Mesenchymal stem cell (in vitro differentiated cells and primary cell): ENCODE measurements at regions not wholly inside any gene's neighbourhood (a gene's known extent, or its start where the extent isn't known, plus 50 kb on each side); places are given as distances from the start of the nearest gene placed in this dataset.

ENCODE experiments used
- DNase-seq: peaks from one replicate; pipeline ENCODE4 v3.0.0-alpha.2; 2013
- H2AFZ ChIP-seq: one replicate; pipeline ENCODE4 v1.6.1; 2013; ENCODE audit warnings: low read depth, mild to moderate bottlenecking, control low read depth, inconsistent platforms, low read length, moderate library complexity
- H2AK5ac ChIP-seq: 2 replicates; pipeline ENCODE4 v1.6.1; 2013; ENCODE audit warnings: low read length, moderate library complexity, mild to moderate bottlenecking, inconsistent platforms; ENCODE audit not compliant: severe bottlenecking
- H2BK120ac ChIP-seq: one replicate; pipeline ENCODE4 v1.6.1; 2013; ENCODE audit warnings: low read depth, mild to moderate bottlenecking, inconsistent platforms, low read length, moderate library complexity
- H2BK12ac ChIP-seq, 2 experiments: one replicate each; pipeline ENCODE4 v1.6.1; 2013; ENCODE audit warnings: inconsistent platforms in 2 of 2, low read length in 2 of 2, mild to moderate bottlenecking in 2 of 2, moderate library complexity in 2 of 2, control low read depth in 1 of 2
- H2BK15ac ChIP-seq: one replicate; pipeline ENCODE4 v1.6.1; 2013; ENCODE audit warnings: mild to moderate bottlenecking, low read depth, inconsistent platforms; ENCODE audit not compliant: poor library complexity, severe bottlenecking
- H2BK5ac ChIP-seq: 2 replicates; pipeline ENCODE4 v1.6.1; 2013; ENCODE audit warnings: low read depth, mild to moderate bottlenecking, low read length, control low read depth, inconsistent platforms; ENCODE audit not compliant: poor library complexity, severe bottlenecking
- H3K14ac ChIP-seq, 2 experiments: one replicate each; pipeline ENCODE4 v1.6.1; 2013; ENCODE audit warnings: inconsistent platforms in 2 of 2, low read length in 2 of 2, control low read depth in 1 of 2, mild to moderate bottlenecking in 1 of 2, moderate library complexity in 1 of 2
- H3K18ac ChIP-seq, 2 experiments: one replicate each; pipeline ENCODE4 v1.6.1; 2013; ENCODE audit warnings: inconsistent platforms in 2 of 2, low read length in 2 of 2, control low read depth in 1 of 2, low read depth in 1 of 2, mild to moderate bottlenecking in 1 of 2
- H3K23ac ChIP-seq, 2 experiments: one replicate each; pipeline ENCODE4 v1.6.1; 2013; ENCODE audit warnings: inconsistent platforms in 2 of 2, low read length in 2 of 2, mild to moderate bottlenecking in 2 of 2, moderate library complexity in 2 of 2, control low read depth in 1 of 2
- H3K27ac ChIP-seq: 2 replicates; pipeline ENCODE4 v1.5.1; 2013; ENCODE audit warnings: mild to moderate bottlenecking, moderate library complexity, low read length, control low read depth, inconsistent platforms; ENCODE audit not compliant: poor library complexity, severe bottlenecking
- H3K27me3 ChIP-seq, 2 experiments: 2 replicates each; pipeline versions ENCODE4 v1.6.1 to v1.7.0; 2013; ENCODE audit warnings: low read length in 2 of 2, mild to moderate bottlenecking in 2 of 2, moderate library complexity in 2 of 2, control low read depth in 1 of 2, inconsistent platforms in 1 of 2; ENCODE audit not compliant: control insufficient read depth in 1 of 2, insufficient read depth in 1 of 2
- H3K36me3 ChIP-seq, 2 experiments: 2 replicates each; pipeline versions ENCODE4 v1.6.1 to v1.7.0; 2013; ENCODE audit warnings: low read length in 2 of 2, control low read depth in 1 of 2, inconsistent platforms in 1 of 2, low read depth in 1 of 2, mild to moderate bottlenecking in 1 of 2; ENCODE audit not compliant: insufficient read depth in 2 of 2, control insufficient read depth in 1 of 2
- H3K4ac ChIP-seq, 2 experiments: one replicate each; pipeline ENCODE4 v1.6.1; 2013; ENCODE audit warnings: inconsistent platforms in 2 of 2, low read length in 2 of 2, mild to moderate bottlenecking in 2 of 2, moderate library complexity in 2 of 2, control low read depth in 1 of 2, low read depth in 1 of 2
- H3K4me1 ChIP-seq: 2 replicates; pipeline ENCODE4 v1.6.1; 2013; ENCODE audit warnings: low read depth, low read length, control low read depth; ENCODE audit not compliant: control insufficient read depth, insufficient read depth
- H3K4me2 ChIP-seq: 2 replicates; pipeline ENCODE4 v1.6.1; 2013; ENCODE audit warnings: low read length, mild to moderate bottlenecking, inconsistent platforms; ENCODE audit not compliant: poor library complexity, severe bottlenecking
- H3K4me3 ChIP-seq, 2 experiments: 2 replicates each; pipeline versions ENCODE4 v1.5.1 to v1.7.0; 2013; ENCODE audit warnings: low read length in 2 of 2, mild to moderate bottlenecking in 2 of 2, control low read depth in 1 of 2, low read depth in 1 of 2; ENCODE audit not compliant: insufficient read depth in 1 of 2
- H3K79me1 ChIP-seq: replicated peaks from 2 replicates; pipeline ENCODE4 v1.6.1; 2013; ENCODE audit warnings: mild to moderate bottlenecking, control low read depth, low read length, inconsistent platforms; ENCODE audit not compliant: poor library complexity, severe bottlenecking
- H3K9ac ChIP-seq: 2 replicates; pipeline ENCODE4 v1.7.0; 2013; ENCODE audit warnings: mild to moderate bottlenecking, low read length, moderate library complexity
- H3K9me3 ChIP-seq: 2 replicates; pipeline ENCODE4 v1.7.0; 2013; ENCODE audit warnings: mild to moderate bottlenecking, low read length; ENCODE audit not compliant: control insufficient read depth
- H4K8ac ChIP-seq: one replicate; pipeline ENCODE4 v1.6.1; 2013; ENCODE audit warnings: inconsistent platforms, mild to moderate bottlenecking, low read length, moderate library complexity
- H4K91ac ChIP-seq: one replicate; pipeline ENCODE4 v1.6.1; 2013; ENCODE audit warnings: mild to moderate bottlenecking, low read length, inconsistent platforms
- WGBS: methylation state at CpG from one replicate; pipeline ENCODE4 v1.1.7; 2013; ENCODE audit warnings: mixed read lengths; 5-methylcytosine and 5-hydroxymethylcytosine counted together

GRCh38 chr17:70763018-70763417 lies 593.7 kb downstream of the KCNJ2 start:
- no peaks in the 10 kb centered on the region for H3K36me3 ChIP-seq
- H3K18ac ChIP-seq: no peak overlapping the region
- no peak overlapping the region for H2BK15ac ChIP-seq
- no peak for DNase-seq
- no peak overlapping the region for H3K23ac ChIP-seq
- H2BK5ac ChIP-seq: no peak overlapping the region
- no peak overlapping the region for H4K91ac ChIP-seq
- no peak overlapping the region for H3K27ac ChIP-seq
- H3K27me3 ChIP-seq: no peaks in the 10 kb centered on the region
- no peak overlapping the region for H3K4me2 ChIP-seq
- no peaks in the 10 kb centered on the region for H3K9me3 ChIP-seq
- H2BK12ac ChIP-seq: no peak overlapping the region
- no peak overlapping the region for H3K4me3 ChIP-seq
- H3K79me1 ChIP-seq: no peaks in the 10 kb centered on the region
- H3K4me1 ChIP-seq: no peaks in the 10 kb centered on the region
- H2BK120ac ChIP-seq: no peak overlapping the region
- no peak overlapping the region for H4K8ac ChIP-seq
- H3K9ac ChIP-seq: no peak overlapping the region
- no peak overlapping the region for H3K4ac ChIP-seq
- H2AFZ ChIP-seq: no peak overlapping the region
- 92% methylated on average over 3 of the region's 3 CpGs for WGBS
- H2AK5ac ChIP-seq: no peak overlapping the region
- H3K14ac ChIP-seq: no peak overlapping the region

GRCh38 chr17:70767102-70767701 lies 597.9 kb downstream of the KCNJ2 start:
- H3K14ac ChIP-seq: no peak overlapping the region
- no peaks in the 10 kb centered on the region for H3K27me3 ChIP-seq
- H3K36me3 ChIP-seq: no peaks in the 10 kb centered on the region
- H3K4me1 ChIP-seq: peaks cover 2% of the 10 kb centered on the region
- whole genome bisulfite sequencing: 100% methylated on average over 1 of the region's 2 CpGs
- peak overlapping the region; percentile 40 for H3K9ac ChIP-seq
- DNase-seq: peak; percentile 47
- H3K79me1 ChIP-seq: no peaks in the 10 kb centered on the region
- H3K4me2 ChIP-seq: no peak overlapping the region
- H3K18ac ChIP-seq: no peak overlapping the region
- no peak overlapping the region for H2AK5ac ChIP-seq
- H2BK120ac ChIP-seq: no peak overlapping the region
- H2BK5ac ChIP-seq: no peak overlapping the region
- H3K4ac ChIP-seq: no peak overlapping the region
- no peak overlapping the region for H4K8ac ChIP-seq
- no peak overlapping the region for H4K91ac ChIP-seq
- no peak overlapping the region for H2BK12ac ChIP-seq
- no peak overlapping the region for H3K4me3 ChIP-seq
- no peak overlapping the region for H3K27ac ChIP-seq
- H2AFZ ChIP-seq: no peak overlapping the region
- no peak overlapping the region for H3K23ac ChIP-seq
- H3K9me3 ChIP-seq: no peaks in the 10 kb centered on the region
- H2BK15ac ChIP-seq: no peak overlapping the region

- Histone ChIP-seq H2AFZ (no peak overlapping the region), H3K4ac (no peak overlapping the region), H3K4me2 (no peak overlapping the region), H3K9ac (no peak overlapping the region), H3K9me3 (no peaks in the 10 kb centered on the region), H3K4me1 (peaks cover 3% of the 10 kb centered on the region), H3K14ac (no peak overlapping the region), H3K23ac (no peak overlapping the region), H2AK5ac (no peak overlapping the region), H3K27ac (no peak overlapping the region), H3K36me3 (no peaks in the 10 kb centered on the region), H3K4me3 (no peak overlapping the region), H3K18ac (no peak overlapping the region), H4K8ac (no peak overlapping the region), H2BK15ac (no peak overlapping the region), H2BK12ac (no peak overlapping the region), H4K91ac (no peak overlapping the region), H2BK120ac (no peak overlapping the region), H2BK5ac (no peak overlapping the region), H3K79me1 (no peaks in the 10 kb centered on the region), H3K27me3 (no peaks in the 10 kb centered on the region)
- 100% methylated on average over 1 of the region's 1 CpG for WGBS
- DNase-seq: no peak
Measured at GRCh38 chr17:70769956-70770355, 600.6 kb downstream of the KCNJ2 start.

- Histone ChIP-seq H3K4me2 (no peak overlapping the region), H3K27ac (peak overlapping the region; percentile 13), H3K4me1 (peaks cover 4% of the 10 kb centered on the region), H4K91ac (no peak overlapping the region), H2BK15ac (no peak overlapping the region), H3K9me3 (no peaks in the 10 kb centered on the region), H3K4me3 (no peak overlapping the region), H3K4ac (no peak overlapping the region), H4K8ac (no peak overlapping the region), H2BK12ac (no peak overlapping the region), H2AK5ac (peak overlapping the region; percentile 2), H2BK5ac (peak overlapping the region; percentile 69), H2AFZ (no peak overlapping the region), H2BK120ac (no peak overlapping the region), H3K36me3 (no peaks in the 10 kb centered on the region), H3K9ac (no peak overlapping the region), H3K23ac (no peak overlapping the region), H3K14ac (no peak overlapping the region), H3K18ac (no peak overlapping the region), H3K27me3 (no peaks in the 10 kb centered on the region), H3K79me1 (no peaks in the 10 kb centered on the region)
- WGBS: 93% methylated on average over 12 of the region's 14 CpGs
- DNase-seq: no peak
Measured at GRCh38 chr17:70771804-70772386, 602.6 kb downstream of the KCNJ2 start.
